HG02623 (cell line): ENCODE measurements at regions not wholly inside any gene's neighbourhood (a gene's known extent, or its start where the extent isn't known, plus 50 kb on each side); places are given as distances from the start of the nearest gene placed in this dataset.

Experiments
- ATAC-seq: cut with Tn5 transposase; IDR thresholded peaks from one replicate; pipeline ENCODE4 v1.9.1; 2021; ENCODE audit warnings: moderate library complexity; ENCODE audit not compliant: unreplicated experiment

DNA sequence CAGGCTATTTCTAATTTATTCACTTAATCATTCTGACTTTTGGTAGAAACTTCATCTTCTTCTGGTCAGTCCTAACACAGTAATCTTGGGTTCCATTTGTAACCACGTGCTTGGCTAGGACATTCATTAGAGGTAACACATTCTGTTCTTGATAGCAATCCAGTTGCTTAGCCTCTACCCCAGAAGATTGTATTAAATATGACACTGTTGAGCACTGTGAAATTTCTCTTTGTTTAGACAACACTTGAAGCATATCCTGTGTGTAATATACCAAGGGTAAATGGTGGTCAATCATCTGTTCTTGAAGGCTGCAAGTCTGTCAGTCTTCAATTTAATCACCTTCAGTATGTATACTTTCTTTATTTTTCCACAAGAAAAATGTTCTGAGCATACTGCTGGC lies 523.0 kb downstream of the ANKRD50 start:
- ATAC-seq: no peak

DNA sequence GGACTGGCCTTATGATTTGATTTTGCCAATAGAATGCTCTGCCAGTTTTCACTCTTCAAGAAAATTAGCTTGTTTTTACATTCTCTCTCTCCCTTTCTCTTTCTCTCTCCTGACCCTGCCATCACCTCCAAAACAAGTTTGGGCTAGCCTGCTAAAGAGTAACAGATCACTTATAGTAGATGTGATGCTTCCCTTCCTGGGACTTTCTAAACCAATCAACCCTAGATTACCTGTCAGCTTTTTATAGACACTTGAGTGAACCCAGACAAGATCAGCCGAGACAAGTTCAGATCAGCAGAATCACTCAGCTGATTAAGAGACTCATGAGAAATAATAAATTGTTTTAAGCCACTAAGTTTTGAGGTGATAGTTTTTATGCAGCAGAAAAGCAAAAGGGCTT lies 521.2 kb downstream of the ANKRD50 start:
- ATAC-seq: no peak

DNA sequence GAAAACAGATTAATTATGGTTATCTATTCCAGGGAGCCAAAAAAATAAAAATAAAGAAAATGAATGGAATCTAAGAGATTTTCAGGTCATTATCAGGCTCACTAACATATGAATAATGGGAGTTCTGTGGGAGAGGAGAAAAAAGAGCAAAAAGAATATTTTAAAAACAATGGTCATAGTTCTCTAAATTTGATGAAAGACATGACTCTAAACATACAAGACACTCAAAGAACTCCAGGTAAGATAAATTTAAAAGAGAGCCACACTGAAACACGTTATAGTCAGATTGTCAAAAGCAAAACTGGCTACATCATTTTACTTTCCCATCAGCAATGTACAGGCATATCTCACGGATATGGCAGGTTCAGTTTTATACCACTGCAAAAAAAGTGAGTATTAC lies 520.0 kb downstream of the ANKRD50 start:
- no peak for ATAC-seq

DNA sequence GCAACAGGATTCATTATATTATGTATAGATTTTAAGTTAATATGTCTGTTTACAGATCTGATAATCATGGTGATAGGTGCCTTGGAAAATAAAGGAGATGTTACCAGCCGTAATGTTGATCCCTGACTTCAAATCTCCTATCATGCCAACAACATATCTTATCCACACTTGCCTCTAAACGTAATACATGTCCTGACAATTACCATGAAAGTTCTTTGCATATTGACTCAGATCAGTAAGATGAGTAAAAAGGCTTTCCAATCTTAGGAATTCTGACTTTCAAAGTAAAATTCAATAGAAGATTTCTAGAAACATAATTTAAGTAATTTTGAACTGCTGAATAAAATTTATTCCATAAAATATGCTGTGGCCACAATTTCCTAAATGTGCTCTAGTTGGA lies 513.3 kb downstream of the ANKRD50 start:
- ATAC-seq: no peak

DNA sequence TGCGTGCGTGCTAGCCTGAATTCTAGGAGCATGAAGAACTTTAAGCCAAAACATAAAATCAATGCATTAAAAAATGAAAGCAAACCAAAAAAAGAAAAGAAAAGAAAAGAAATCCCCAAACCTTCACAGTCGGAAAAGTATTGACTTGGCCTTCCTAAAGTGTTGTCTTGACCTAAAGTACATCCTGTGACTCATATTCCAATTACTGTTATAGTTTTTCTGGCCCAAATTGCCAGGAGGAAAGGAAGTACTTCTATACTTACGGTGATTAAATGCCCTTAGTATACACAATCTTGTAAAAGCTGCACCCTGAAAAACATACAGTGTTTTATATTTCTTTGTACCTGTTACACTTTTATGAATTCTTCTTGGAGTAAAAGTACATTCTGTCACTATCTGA lies 512.8 kb downstream of the ANKRD50 start:
- no peak for ATAC-seq

DNA sequence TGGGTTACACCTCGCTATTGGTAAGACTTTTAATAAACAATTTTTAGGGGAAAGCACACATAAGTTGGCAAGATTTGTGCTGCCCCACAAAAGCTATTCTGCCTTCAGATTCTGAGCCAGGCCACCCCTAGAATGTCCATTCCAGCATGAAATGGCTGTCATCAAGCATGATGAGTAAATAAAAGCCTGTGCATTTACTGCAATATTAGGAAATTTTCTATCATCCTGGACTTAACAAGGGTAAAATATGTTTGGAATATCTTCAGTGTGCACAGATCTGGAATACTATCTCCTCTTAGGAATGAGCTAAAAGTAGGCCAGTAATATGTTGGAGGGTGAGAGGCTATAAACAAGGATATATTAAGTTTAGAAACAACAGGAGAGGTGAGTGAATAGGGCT lies 510.9 kb downstream of the ANKRD50 start:
- ATAC-seq: no peak

DNA sequence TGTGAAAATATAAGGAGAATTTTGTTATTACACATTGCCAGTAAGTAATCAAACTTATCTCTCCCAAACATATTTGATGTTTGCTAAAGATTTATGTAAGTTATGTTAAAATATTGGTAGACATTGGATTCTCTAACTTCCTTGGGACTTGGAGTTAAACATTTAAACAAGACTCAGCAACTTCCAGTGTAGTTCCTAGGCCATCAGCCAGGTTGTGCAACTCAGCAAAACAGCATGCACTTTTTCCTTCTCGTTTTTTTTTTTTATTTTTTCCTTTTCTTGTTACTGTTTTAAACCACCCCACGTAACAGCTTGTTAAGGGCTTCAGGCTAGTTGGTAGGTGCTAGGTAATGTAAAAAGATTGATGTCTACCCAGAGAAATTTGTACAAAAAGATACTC lies 510.4 kb downstream of the ANKRD50 start:
- no peak for ATAC-seq

DNA sequence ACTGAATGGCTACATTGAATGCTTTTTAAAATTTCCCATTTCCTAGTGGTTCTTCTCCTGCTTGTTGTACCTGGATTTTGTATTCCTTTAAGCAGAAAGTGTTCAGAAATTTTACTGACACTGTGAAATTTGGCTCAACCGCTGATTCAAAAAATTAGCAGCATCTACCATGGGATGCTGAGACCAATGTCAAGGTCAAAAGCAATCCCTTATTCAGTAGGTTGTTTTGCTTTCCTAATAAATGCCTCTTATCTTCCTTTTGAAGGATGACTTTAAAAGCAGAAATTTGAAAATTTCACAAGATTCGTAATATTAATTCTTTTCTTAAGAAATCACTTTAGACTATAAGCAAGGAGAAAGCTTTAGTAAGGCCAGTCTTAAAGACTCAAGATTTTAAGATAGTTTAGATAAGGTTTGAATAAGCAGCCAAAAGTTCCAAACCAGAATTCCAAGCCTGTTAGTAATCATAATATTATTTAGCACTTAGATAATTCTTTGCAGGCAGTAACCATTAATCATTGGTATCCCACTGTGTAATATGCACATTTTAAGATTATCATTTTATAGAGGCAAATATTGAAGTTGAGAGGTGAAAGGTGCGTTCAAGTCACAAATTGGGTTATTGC lies 508.8 kb downstream of the ANKRD50 start:
- no peak for ATAC-seq

DNA sequence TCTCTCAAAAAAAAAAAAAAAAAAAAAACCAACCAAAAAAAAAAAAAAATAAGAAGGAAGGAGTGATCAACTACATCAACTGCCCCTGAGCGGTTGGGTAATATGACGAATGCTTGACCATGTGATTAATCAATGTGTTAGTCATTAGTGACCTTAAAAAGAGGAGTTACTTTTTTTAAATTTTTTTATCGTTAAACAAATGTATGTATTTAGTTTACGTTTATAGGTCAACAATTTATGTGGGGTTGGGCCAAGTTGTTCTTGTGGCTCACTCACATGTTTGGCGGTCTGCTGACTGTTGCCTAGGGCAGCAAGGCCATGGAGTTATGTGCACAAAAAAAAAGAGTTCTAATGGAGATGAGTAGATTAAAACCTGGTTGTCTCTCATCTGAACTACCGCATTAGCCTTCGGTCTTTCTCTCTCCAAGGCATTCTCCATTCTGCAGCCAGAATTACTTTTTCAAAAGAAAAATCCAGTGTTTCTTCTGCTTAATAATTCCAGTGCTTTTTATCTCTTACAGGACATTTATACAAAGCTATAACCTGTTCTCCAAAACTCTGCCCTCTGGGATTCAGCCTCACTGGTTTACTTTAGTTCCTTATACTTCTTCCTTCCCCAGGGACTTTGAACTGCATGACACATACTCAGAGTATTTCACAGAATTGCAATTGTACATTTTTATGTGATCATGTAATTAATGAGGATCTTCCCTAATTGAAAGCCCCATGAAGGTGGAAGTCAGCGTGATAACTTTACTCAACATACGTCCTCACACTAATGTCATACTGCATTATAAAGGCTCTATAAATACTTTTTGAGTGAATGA lies 505.5 kb downstream of the ANKRD50 start:
- ATAC-seq: no peak

DNA sequence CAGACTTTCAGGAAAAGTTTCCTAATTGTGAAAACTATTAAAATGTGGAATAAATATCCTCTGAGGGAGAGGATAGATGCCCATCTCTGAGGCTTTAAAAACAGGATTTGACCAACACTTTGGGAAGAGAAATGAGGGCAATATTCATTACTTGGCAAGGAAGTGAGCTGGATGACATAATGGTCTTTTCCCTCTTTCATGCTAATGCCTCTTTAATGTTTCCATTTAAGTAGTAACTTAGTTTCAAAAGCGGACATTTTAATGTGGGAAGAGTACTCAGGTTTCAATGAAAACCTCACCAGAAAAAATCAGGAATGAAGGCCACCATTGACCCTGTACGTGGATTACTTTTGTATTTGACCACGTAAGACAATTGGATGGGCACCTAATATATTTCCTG lies 503.3 kb downstream of the ANKRD50 start:
- ATAC-seq: no peak

DNA sequence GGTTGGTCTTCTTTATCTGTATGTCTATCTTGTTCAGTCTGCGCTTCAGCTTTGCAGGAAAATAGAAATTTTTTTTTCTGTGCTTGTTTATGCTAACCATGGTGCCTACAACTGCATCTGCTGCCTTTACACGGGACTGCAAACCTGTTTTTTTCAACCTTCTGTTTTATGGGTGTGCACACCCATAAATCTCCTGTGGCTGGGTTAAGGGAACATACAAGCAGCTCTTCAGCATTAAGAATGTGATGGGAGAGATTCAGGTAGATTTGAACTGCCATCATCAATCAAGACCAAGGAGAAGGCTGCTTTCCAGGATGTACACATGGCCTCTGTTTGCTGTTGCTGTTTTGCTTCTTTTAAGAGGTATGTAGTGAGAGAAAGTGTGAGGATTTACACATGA lies 502.9 kb downstream of the ANKRD50 start:
- ATAC-seq: no peak

DNA sequence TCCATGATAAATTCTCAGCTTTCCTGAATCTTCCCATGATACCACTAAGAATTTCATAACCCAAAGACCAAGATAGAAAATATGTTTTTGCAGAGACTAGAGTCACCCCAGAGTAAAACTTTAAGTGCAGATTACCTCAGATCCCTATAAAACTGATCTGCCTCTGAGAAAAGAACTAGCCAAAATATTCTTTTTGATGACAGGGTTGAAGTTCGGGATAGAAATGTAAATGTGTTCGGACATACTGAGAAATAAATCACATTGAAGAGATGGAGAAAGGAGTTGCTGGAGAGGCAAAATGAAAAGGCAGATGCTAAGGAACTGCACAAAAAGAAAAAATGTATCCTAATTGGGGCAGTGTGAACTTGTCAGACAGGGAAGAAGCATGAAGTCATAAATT lies 501.8 kb downstream of the ANKRD50 start:
- no peak for ATAC-seq

DNA sequence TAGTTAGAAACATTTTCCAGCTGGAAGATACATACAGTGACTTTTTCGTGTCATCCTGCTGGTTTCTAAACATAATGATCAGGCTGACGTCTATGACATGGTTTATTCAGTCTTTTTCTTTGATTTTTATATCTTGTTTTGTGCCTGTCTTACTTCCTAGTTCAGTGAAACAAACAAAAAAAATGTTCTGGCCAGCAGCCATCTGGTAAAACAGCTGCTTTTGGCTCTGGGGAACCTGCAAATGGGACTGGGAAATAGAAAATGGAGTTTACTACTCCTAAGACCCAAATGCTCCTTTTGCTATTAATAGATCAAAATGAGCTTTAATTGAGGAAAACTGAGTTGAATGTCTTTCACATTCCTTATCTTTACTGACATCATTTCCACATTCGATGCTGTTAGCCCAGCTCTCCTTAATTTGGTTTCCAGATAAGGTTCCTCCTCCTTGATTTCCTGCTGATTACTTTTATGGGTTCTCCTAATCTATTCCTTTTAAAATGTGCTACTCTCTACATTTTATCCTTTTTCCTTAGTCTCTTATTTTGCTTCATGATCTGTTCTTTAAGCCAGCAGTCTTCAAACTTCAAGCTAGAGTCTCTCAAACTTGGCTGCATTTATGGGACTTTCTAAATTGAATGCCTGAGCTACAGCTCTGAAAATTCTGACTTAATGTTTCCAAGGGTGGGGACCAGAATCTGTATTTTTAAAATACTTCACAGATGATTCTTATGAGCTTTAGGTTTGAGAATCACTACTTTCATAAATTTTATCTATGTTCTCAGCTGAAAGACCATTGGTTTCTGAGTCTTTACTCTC lies 499.5 kb downstream of the ANKRD50 start:
- ATAC-seq: no peak

DNA sequence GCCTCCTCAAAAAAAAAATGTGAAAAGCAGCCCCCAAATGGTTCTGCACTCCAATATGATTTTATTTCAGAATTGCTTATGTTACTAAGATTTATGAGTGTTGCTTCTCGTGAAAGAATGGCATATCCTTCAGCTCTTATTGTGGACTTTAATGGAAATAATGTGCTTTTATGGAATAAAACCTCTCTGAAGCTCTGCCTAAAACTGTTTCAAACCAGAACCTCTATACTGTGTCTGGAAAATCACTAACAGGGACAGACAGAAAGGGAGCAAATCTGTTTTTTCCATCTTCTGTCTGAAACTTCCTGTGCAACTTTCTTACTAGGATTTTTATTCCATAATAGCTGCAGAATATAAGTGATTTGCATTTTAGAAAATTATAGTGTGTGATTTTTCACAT lies 493.1 kb downstream of the ANKRD50 start:
- ATAC-seq: no peak

DNA sequence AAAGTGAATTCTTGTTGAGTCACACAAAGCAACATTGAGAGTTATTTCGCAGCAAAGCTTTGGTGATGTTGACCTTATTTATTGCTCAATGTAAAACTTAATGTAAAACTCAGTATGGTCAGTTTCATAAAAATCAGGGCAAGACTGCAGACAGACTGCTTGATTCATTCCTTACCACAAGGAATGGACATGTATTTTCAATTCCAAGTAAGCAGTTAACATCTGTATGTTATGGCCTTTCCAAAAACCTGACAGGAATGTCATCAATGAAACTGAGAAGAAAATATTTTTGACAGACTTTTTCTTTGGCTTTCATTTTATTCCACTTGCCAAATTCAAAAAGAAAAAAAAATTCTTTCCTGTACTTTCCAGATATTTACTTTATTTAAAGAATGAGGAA lies 488.3 kb downstream of the ANKRD50 start:
- no peak for ATAC-seq

DNA sequence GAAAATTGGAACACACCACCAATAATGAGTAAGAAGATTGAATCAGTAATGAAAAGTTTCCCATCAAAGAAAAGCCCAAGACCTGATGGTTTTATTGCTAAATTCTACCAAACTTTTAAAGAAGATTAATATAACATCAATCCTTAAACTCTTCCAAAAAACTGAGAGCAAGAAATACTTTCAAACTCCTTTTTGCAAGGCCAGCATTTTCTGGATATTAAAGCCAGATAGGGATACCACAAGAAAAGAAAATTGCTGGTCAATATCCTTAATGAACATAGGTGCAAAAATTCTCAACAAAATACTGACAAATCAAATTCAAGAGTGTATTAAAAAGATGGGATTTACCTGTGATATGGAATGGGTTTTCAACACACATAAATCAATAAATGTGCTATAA lies 484.6 kb downstream of the ANKRD50 start:
- no peak for ATAC-seq

DNA sequence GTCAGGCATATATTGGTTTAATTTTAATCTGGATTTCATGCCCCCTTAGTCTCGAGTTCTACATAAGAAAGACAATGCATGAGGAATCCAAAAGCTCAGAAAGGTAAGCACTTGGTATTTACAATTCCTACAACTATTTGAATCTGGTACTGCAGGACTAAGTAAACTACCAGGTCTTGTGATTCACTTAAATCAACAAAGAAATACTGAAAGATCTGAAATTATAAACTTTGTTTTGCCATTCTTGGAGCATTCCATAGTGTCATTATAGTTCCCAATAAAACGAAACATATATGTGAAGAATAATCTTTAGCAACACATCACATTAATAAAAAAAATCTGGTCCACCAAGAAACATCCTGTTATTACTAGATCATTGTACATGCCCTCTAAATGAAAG lies 482.3 kb downstream of the ANKRD50 start:
- no peak for ATAC-seq

DNA sequence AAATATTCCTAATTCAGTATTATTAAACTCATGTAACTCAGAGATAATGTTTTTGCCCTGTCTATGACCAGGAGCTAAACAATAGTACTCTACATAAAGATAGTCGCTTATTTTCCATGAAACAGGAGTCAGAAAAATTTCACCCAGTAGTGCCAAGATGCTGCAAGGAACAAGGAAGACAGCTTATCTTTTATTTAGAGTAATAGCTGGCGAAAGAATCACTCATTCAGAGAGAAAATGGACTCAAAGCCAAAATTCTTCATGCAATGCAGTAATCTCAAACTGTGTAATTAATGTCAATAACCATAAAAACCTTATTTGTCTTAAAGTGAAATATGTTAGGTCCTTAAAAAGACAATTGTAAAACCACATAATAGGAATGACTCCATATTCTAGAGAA lies 477.8 kb downstream of the ANKRD50 start:
- no peak for ATAC-seq

DNA sequence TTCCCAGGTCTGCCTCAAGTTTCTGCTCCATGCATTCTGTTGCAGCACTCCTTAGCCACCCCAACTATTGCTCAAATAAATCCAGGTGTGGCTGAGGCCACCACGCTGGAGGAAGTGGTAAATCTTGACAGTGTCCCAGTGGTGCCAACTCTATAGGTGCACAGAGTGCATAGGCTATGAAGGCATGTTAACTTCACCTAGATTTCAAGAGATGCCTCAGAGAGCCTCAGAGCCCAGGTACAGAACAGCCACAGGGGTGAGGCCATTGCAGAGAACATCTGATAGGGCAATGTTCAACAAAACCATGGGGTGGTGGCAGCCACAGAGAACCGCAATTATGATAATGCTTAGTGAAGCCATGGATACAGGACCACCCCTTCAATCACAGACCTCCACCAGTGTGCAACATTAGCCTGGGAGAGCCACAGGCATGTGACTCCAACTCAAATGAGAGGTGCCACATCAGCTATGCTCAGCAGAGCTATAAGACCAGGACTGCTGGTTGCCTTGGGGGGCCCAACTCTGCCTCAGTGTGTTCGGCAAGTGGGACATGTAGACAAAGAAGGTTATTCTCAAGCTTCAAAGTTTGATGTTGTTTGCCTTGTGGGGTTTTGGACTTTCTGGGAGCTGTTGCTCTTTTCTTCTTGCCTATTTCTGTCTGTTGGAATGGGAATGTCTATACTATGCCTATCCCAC lies 468.7 kb downstream of the ANKRD50 start:
- no peak for ATAC-seq

DNA sequence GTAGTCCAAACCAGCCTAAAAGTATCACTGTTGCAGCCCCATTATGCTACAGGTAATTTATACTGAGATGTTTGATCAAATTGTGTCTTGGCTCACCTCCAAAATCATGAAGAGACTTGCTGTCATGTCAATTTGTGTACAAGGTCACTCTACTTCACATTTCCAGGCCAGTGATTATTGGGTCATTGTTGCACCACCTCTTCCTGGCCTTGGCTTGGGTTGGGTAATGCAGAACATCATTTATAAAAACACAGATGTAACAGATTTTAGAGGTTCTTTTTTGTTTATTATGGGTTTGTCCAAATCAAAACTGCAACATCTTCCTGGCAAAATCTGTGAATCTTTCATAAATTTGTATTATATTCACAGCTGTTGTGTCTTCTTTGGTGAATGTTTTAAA lies 459.5 kb downstream of the ANKRD50 start:
- ATAC-seq: no peak
